ENCODE measurements at regions not wholly inside any gene's neighbourhood (a gene's known extent, or its start where the extent isn't known, plus 50 kb on each side); places are given as distances from the start of the nearest gene placed in this dataset.

GRCh38 chr6:81216668-81217067 is 535.8 kb downstream of the TENT5A start:
- no peak for DNase-seq (ENCODE audit: low read depth, low spot score)
- Histone ChIP-seq H2AFZ (ENCODE audit: low read depth, low read length, poor library complexity, severe bottlenecking) (no peak overlapping the region), H4K20me1 (ENCODE audit: insufficient read depth) (no peaks in the 10 kb centered on the region), H3K4me2 (ENCODE audit: low read length) (no peak overlapping the region), H3K27me3 (ENCODE audit: insufficient read depth, low read length) (no peaks in the 10 kb centered on the region), H3K36me3 (ENCODE audit: control insufficient read depth in 1 of 2, insufficient read depth in 2 of 2, low read length in 2 of 2) (no peaks in the 10 kb centered on the region), H3K4me1 (ENCODE audit: control insufficient read depth in 1 of 2, insufficient read depth in 2 of 2, low read length in 2 of 2) (no peaks in the 10 kb centered on the region), H3K4me3 (replicated peaks in 1 of 2; ENCODE audit: low read depth in 1 of 2, low read length in 2 of 2) (no peak overlapping the region), H3K9me3 (ENCODE audit: control insufficient read depth in 1 of 2, insufficient read depth in 1 of 2, low read depth in 1 of 2, low read length in 2 of 2) (no peaks in the 10 kb centered on the region), H3K9ac (ENCODE audit: low read length) (no peak overlapping the region), H3K27ac (ENCODE audit: low read depth, low read length) (no peak overlapping the region), H3K79me2 (ENCODE audit: insufficient read depth, low read length) (no peaks in the 10 kb centered on the region), H3K9me2 (ENCODE audit: insufficient read depth) (no peaks in the 10 kb centered on the region)
- no peak for ATAC-seq
- POLR2A ChIA-PET: no interaction called here
- CTCF ChIA-PET: no interaction called here
- BruUV-seq (replicated peaks): no TSS peak
- RAD21 ChIA-PET (ENCODE audit: low non-redundant PET in 1 of 2, low total read pairs in 2 of 2, uncharacterized antibody in 2 of 2, unreplicated experiment in 2 of 2): no interaction called here
- intact Hi-C loops (cut with micrococcal nuclease): no loop called here
- TF ChIP-seq FOSL1 (IDR thresholded peaks at IDR 0.05; ENCODE audit: low read depth): no peak
- no peak for TF ChIP-seq SRF (IDR thresholded peaks at IDR 0.05; ENCODE audit: low read depth)

GRCh38 chr6:81215092-81215432 is 537.4 kb downstream of the TENT5A start:
- CTCF ChIA-PET: no interaction called here
- no peak for TF ChIP-seq RAD21 (IDR thresholded peaks at IDR 0.05; ENCODE audit: low read depth)
- TF ChIP-seq POLR2A (IDR thresholded peaks at IDR 0.05; ENCODE audit: borderline replicate concordance, extremely low read depth, insufficient read depth, insufficient read length): no peak

More at GRCh38 chr6:81215092-81215432, 537.4 kb downstream of the TENT5A start:
- ChIA-PET POLR2A (no interaction called here), RAD21 (ENCODE audit: low non-redundant PET in 1 of 2, low total read pairs in 2 of 2, uncharacterized antibody in 2 of 2, unreplicated experiment in 2 of 2) (no interaction called here)
- Histone ChIP-seq H3K9me2 (ENCODE audit: insufficient read depth) (no peaks in the 10 kb centered on the region), H3K36me3 (ENCODE audit: control insufficient read depth in 1 of 2, insufficient read depth in 2 of 2, low read length in 2 of 2) (no peaks in the 10 kb centered on the region), H3K79me2 (ENCODE audit: insufficient read depth, low read length) (no peaks in the 10 kb centered on the region), H2AFZ (ENCODE audit: low read depth, low read length, poor library complexity, severe bottlenecking) (no peak overlapping the region), H3K9ac (ENCODE audit: low read length) (no peak overlapping the region), H3K27me3 (ENCODE audit: insufficient read depth, low read length) (no peaks in the 10 kb centered on the region), H3K9me3 (ENCODE audit: control insufficient read depth in 1 of 2, insufficient read depth in 1 of 2, low read depth in 1 of 2, low read length in 2 of 2) (no peaks in the 10 kb centered on the region), H3K4me1 (ENCODE audit: control insufficient read depth in 1 of 2, insufficient read depth in 2 of 2, low read length in 2 of 2) (no peaks in the 10 kb centered on the region), H3K27ac (ENCODE audit: low read depth, low read length) (no peak overlapping the region), H3K4me3 (replicated peaks in 1 of 2; ENCODE audit: low read depth in 1 of 2, low read length in 2 of 2) (no peak overlapping the region), H4K20me1 (ENCODE audit: insufficient read depth) (no peaks in the 10 kb centered on the region), H3K4me2 (ENCODE audit: low read length) (no peak overlapping the region)
- no peak for DNase-seq (ENCODE audit: low read depth, low spot score)
- peak; percentile 34; the same call in 1 of the 2 replicates for ATAC-seq
- BruUV-seq (replicated peaks): no TSS peak
- intact Hi-C loops (cut with micrococcal nuclease): no loop called here
